HG03139 (cell line): ENCODE measurements at regions not wholly inside any gene's neighbourhood (a gene's known extent, or its start where the extent isn't known, plus 50 kb on each side); places are given as distances from the start of the nearest gene placed in this dataset.
"Not testable (repeated sequence)": the region's sequence is repeated elsewhere in the genome, so short reads cannot be mapped to it uniquely, and the experiment has no call there.

ENCODE experiments used
- ATAC-seq: cut with Tn5 transposase; IDR thresholded peaks from one replicate; pipeline ENCODE4 v1.9.1; 2021; ENCODE audit not compliant: unreplicated experiment

- no peak for ATAC-seq
Measured at GRCh38 chr3:61442696-61443095, 118.7 kb upstream of the PTPRG start.

GRCh38 chr3:61443886-61444285, 117.5 kb upstream of the PTPRG start:
- no peak for ATAC-seq

- ATAC-seq, result no peak
Measured at GRCh38 chr3:61444782-61445181, 116.6 kb upstream of the PTPRG start.

- no peak for ATAC-seq
Measured at GRCh38 chr3:61445924-61446323, 115.4 kb upstream of the PTPRG start.

GRCh38 chr3:61446341-61446740, 115.0 kb upstream of the PTPRG start:
- ATAC-seq, result no peak

GRCh38 chr3:61448378-61448777, 113.0 kb upstream of the PTPRG start:
- no peak for ATAC-seq

- no peak for ATAC-seq
Measured at GRCh38 chr3:61449327-61450040, 111.9 kb upstream of the PTPRG start.

- ATAC-seq, result no peak
Measured at GRCh38 chr3:61450866-61451265, 110.5 kb upstream of the PTPRG start.

GRCh38 chr3:61451841-61452240, 109.5 kb upstream of the PTPRG start:
- ATAC-seq, result no peak

- no peak for ATAC-seq
Measured at GRCh38 chr3:61452535-61453090, 108.8 kb upstream of the PTPRG start.

- no peak for ATAC-seq
Measured at GRCh38 chr3:61454006-61454585, 107.3 kb upstream of the PTPRG start.

- no peak for ATAC-seq
Measured at GRCh38 chr3:61454801-61455200, 106.6 kb upstream of the PTPRG start.

- ATAC-seq, result no peak
Measured at GRCh38 chr3:61460636-61461035, 100.7 kb upstream of the PTPRG start.

- no peak for ATAC-seq
Measured at GRCh38 chr3:61463191-61463590, 98.2 kb upstream of the PTPRG start.

- ATAC-seq, result no peak
Measured at GRCh38 chr3:61464518-61465140, 96.7 kb upstream of the PTPRG start.

GRCh38 chr3:61466357-61466756, 95.0 kb upstream of the PTPRG start:
- no peak for ATAC-seq

GRCh38 chr3:61483997-61484396, 77.4 kb upstream of the PTPRG start:
- no peak for ATAC-seq

- no peak for ATAC-seq
Measured at GRCh38 chr3:61493339-61493738, 68.0 kb upstream of the PTPRG start.

- not testable (repeated sequence) for ATAC-seq
Measured at GRCh38 chr3:61494309-61494708, 67.1 kb upstream of the PTPRG start.

- ATAC-seq, result no peak
Measured at GRCh38 chr3:61497463-61497862, 63.9 kb upstream of the PTPRG start.

GRCh38 chr3:61505197-61505596, 56.2 kb upstream of the PTPRG start:
- ATAC-seq, result no peak

GRCh38 chr3:61507946-61508345, 53.4 kb upstream of the PTPRG start:
- ATAC-seq, result no peak
